ENCODE measurements at regions not wholly inside any gene's neighbourhood (a gene's known extent, or its start where the extent isn't known, plus 50 kb on each side); places are given as distances from the start of the nearest gene placed in this dataset.

GRCh38 chr2:22903616-22904015 is 481.4 kb upstream of the KLHL29 start:
- TF ChIP-seq, protein P1, sequence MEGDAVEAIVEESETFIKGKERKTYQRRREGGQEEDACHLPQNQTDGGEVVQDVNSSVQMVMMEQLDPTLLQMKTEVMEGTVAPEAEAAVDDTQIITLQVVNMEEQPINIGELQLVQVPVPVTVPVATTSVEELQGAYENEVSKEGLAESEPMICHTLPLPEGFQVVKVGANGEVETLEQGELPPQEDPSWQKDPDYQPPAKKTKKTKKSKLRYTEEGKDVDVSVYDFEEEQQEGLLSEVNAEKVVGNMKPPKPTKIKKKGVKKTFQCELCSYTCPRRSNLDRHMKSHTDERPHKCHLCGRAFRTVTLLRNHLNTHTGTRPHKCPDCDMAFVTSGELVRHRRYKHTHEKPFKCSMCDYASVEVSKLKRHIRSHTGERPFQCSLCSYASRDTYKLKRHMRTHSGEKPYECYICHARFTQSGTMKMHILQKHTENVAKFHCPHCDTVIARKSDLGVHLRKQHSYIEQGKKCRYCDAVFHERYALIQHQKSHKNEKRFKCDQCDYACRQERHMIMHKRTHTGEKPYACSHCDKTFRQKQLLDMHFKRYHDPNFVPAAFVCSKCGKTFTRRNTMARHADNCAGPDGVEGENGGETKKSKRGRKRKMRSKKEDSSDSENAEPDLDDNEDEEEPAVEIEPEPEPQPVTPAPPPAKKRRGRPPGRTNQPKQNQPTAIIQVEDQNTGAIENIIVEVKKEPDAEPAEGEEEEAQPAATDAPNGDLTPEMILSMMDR (IDR thresholded peaks at IDR 0.05; ENCODE audit: borderline replicate concordance, extremely low read depth, low read length, poor library complexity, severe bottlenecking), result no peak
- TF ChIP-seq EZH2 (IDR thresholded peaks at IDR 0.05; ENCODE audit: borderline replicate concordance, low read depth, low read length, severe bottlenecking), result no peak

All from DND-41 (cell line).